B cell (primary cell): ENCODE measurements at regions not wholly inside any gene's neighbourhood (a gene's known extent, or its start where the extent isn't known, plus 50 kb on each side); places are given as distances from the start of the nearest gene placed in this dataset.

ENCODE experiments used
- ATAC-seq: fragments of 200-7000 bp; cut with Tn5 transposase; one replicate; pipeline ENCODE4 v1.10.0; 2021; ENCODE audit warnings: low read depth, mild to moderate bottlenecking, moderate number of reproducible peaks, moderate library complexity
- CTCF ChIA-PET: fragments of 350-600 bp; sonication (Branson Sonifier 250); formaldehyde crosslinking; loops from one replicate; lab custom pipeline; 2021; ENCODE audit warnings: antibody characterized with exemption, inconsistent platforms; lab: Charles Lee
- POLR2A ChIA-PET: fragments of 350-600 bp; sonication (Branson Sonifier 250); formaldehyde crosslinking; loops from one replicate; lab custom pipeline; 2021; ENCODE audit warnings: antibody characterized with exemption; lab: Charles Lee
- DNase-seq: peaks from one replicate; pipeline ENCODE4 v3.0.0; 2013
- H2AFZ ChIP-seq: 2 replicates; pipeline ENCODE4 v1.6.1; 2012; ENCODE audit warnings: mild to moderate bottlenecking, low read depth, low read length; ENCODE audit not compliant: insufficient read depth, poor library complexity, severe bottlenecking
- H3K27ac ChIP-seq, 2 donors: 1 replicate in 1 of 2; 2 replicates in 1 of 2; pipeline ENCODE4 v1.5.1; 2012 to 2013; ENCODE audit warnings: low read length in 2 of 2, mild to moderate bottlenecking in 2 of 2, moderate library complexity in 1 of 2
- H3K27me3 ChIP-seq, 4 experiments: fragments of 200-600 bp in 1 of 4; sonication (generic) in 1 of 4; replicated peaks in 1 of 4; 1 replicate in 2 of 4; 2 replicates in 2 of 4; pipeline versions ENCODE4 v1.6.1 to v1.7.0; 2013 to 2016; ENCODE audit warnings: low read length in 3 of 4, mild to moderate bottlenecking in 2 of 4, mixed read lengths in 1 of 4, moderate library complexity in 1 of 4; ENCODE audit not compliant: insufficient read depth in 4 of 4, control insufficient read depth in 3 of 4; ENCODE audit errors: control extremely low read depth in 1 of 4
- H3K36me3 ChIP-seq, 2 experiments: replicated peaks in 1 of 2; 1 replicate in 1 of 2; 2 replicates in 1 of 2; pipeline versions ENCODE4 v1.6.1 to v1.7.1; 2013; ENCODE audit warnings: low read length in 1 of 2; ENCODE audit not compliant: insufficient read depth in 2 of 2, control insufficient read depth in 1 of 2; ENCODE audit errors: control extremely low read depth in 1 of 2, extremely low read depth in 1 of 2
- H3K4me1 ChIP-seq, 2 donors: fragments of 200-600 bp in 1 of 2; sonication (generic) in 1 of 2; 1 replicate in 1 of 2; 2 replicates in 1 of 2; pipeline versions ENCODE4 v1.5.1 to v1.6.1; 2013 to 2017; ENCODE audit warnings: low read length in 2 of 2; ENCODE audit not compliant: control insufficient read depth in 2 of 2, insufficient read depth in 2 of 2
- H3K4me2 ChIP-seq: replicated peaks from 2 replicates; pipeline ENCODE3; 2012; ENCODE audit warnings: mild to moderate bottlenecking, low read depth, low read length; ENCODE audit not compliant: poor library complexity, severe bottlenecking
- H3K4me3 ChIP-seq, 5 experiments: fragments of 200-600 bp in 1 of 5; sonication (generic) in 1 of 5; 1 replicate in 3 of 5; 2 replicates in 2 of 5; pipeline versions ENCODE4 v1.5.1 to v1.7.0; 2011 to 2016; ENCODE audit warnings: low read length in 4 of 5, mild to moderate bottlenecking in 4 of 5, low read depth in 2 of 5, control low read depth in 1 of 5, moderate library complexity in 1 of 5; ENCODE audit not compliant: insufficient read depth in 1 of 5; ENCODE audit errors: control extremely low read depth in 1 of 5, extremely low read depth in 1 of 5
- H3K79me2 ChIP-seq: fragments of 200-600 bp; sonication (generic); one replicate; pipeline ENCODE4 v1.6.0; 2016; ENCODE audit warnings: low read length; ENCODE audit not compliant: control insufficient read depth, insufficient read depth
- H3K9ac ChIP-seq: fragments of 200-600 bp; sonication (generic); 2 replicates; pipeline ENCODE4 v1.6.1; 2017; ENCODE audit warnings: mild to moderate bottlenecking, low read length, moderate library complexity
- H3K9me3 ChIP-seq, 3 donors: one replicate each; pipeline versions ENCODE4 v1.6.1 to v1.7.1; 2013; ENCODE audit warnings: low read length in 2 of 3; ENCODE audit not compliant: control insufficient read depth in 2 of 3, insufficient read depth in 1 of 3; ENCODE audit errors: control extremely low read depth in 1 of 3
- H4K20me1 ChIP-seq: 2 replicates; pipeline ENCODE4 v1.6.0; 2012; ENCODE audit warnings: mild to moderate bottlenecking, low read length; ENCODE audit not compliant: insufficient read depth, control insufficient read depth, poor library complexity, severe bottlenecking
- H3K27ac Mint-ChIP-seq: one replicate; pipeline ENCODE4 v1.8.0; 2021; ENCODE audit warnings: mixed read lengths
- H3K27me3 Mint-ChIP-seq: one replicate; pipeline ENCODE4 v1.8.0; 2021; ENCODE audit warnings: mixed read lengths
- H3K4me1 Mint-ChIP-seq: one replicate; pipeline ENCODE4 v1.8.0; 2021; ENCODE audit warnings: mixed read lengths
- H3K4me3 Mint-ChIP-seq: one replicate; pipeline ENCODE4 v1.8.0; 2021; ENCODE audit warnings: mixed read lengths
- H3K9me3 Mint-ChIP-seq: one replicate; pipeline ENCODE4 v1.8.0; 2022; ENCODE audit warnings: mixed read lengths; ENCODE audit not compliant: insufficient read depth
- EZH2 ChIP-seq: IDR thresholded peaks from 2 replicates; pipeline ENCODE4 v1.6.1; 2012; ENCODE audit warnings: borderline replicate concordance, low read depth, mild to moderate bottlenecking, moderate library complexity, low read length; ENCODE audit not compliant: insufficient read depth, poor library complexity, severe bottlenecking
- WGBS: methylation state at CpG from one replicate; pipeline ENCODE4 v1.1.5; 2013; ENCODE audit warnings: missing lambda C conversion rate; ENCODE audit not compliant: insufficient coverage; 5-methylcytosine and 5-hydroxymethylcytosine counted together
- intact Hi-C: fragments of 100-400 bp; cut with micrococcal nuclease; formaldehyde crosslinking; loops from one replicate; pipeline ENCODE4 v1.10.0; 2022
- TF ChIP-seq, protein P1 (sequence below): fragments of 200-600 bp; IDR thresholded peaks from one replicate; pipeline ENCODE4 v1.8.0; 2022; ENCODE audit warnings: antibody characterized with exemption, mild to moderate bottlenecking

DNA sequence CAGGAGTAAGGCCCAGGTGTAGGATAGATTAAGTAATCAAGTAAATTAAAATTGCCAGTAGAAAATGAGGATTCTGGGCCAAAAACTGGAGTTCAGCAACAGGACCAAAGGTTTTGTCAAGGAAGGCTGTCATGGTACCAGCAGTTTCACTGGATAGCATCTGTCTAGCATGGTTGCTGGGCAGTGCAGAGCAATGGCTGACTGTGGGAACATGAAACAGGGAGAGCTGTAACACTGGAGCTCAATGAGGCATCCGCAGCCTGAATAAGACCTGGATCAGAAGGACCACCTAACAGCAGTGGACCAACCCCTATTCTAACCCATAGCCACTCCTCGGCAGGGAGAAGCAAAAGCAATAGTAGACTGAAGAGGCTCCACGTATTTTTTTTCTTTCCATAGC, 132.4 kb downstream of the ATOH1 start:
- Mint-ChIP-seq H3K27me3 (no peaks in the 10 kb centered on the region), H3K4me1 (no peaks in the 10 kb centered on the region), H3K4me3 (no peak overlapping the region), H3K9me3 (no peaks in the 10 kb centered on the region), H3K27ac (no peak overlapping the region)
- TF ChIP-seq EZH2: no peak
- TF ChIP-seq, protein P1, sequence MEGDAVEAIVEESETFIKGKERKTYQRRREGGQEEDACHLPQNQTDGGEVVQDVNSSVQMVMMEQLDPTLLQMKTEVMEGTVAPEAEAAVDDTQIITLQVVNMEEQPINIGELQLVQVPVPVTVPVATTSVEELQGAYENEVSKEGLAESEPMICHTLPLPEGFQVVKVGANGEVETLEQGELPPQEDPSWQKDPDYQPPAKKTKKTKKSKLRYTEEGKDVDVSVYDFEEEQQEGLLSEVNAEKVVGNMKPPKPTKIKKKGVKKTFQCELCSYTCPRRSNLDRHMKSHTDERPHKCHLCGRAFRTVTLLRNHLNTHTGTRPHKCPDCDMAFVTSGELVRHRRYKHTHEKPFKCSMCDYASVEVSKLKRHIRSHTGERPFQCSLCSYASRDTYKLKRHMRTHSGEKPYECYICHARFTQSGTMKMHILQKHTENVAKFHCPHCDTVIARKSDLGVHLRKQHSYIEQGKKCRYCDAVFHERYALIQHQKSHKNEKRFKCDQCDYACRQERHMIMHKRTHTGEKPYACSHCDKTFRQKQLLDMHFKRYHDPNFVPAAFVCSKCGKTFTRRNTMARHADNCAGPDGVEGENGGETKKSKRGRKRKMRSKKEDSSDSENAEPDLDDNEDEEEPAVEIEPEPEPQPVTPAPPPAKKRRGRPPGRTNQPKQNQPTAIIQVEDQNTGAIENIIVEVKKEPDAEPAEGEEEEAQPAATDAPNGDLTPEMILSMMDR: no peak
- Histone ChIP-seq H3K9ac (no peak overlapping the region), H3K27ac (no peak overlapping the region), H2AFZ (no peak overlapping the region), H4K20me1 (no peaks in the 10 kb centered on the region), H3K36me3 (no peaks in the 10 kb centered on the region), H3K4me1 (no peaks in the 10 kb centered on the region), H3K4me3 (no peak overlapping the region), H3K79me2 (no peaks in the 10 kb centered on the region), H3K9me3 (no peaks in the 10 kb centered on the region), H3K27me3 (no peaks in the 10 kb centered on the region), H3K4me2 (no peak overlapping the region)
- ChIA-PET POLR2A (no interaction called here), CTCF (no interaction called here)
- intact Hi-C loops: no loop called here
- DNase-seq: no peak
- ATAC-seq: no peak
- WGBS: 100% methylated on average over 1 of the region's 3 CpGs

DNA sequence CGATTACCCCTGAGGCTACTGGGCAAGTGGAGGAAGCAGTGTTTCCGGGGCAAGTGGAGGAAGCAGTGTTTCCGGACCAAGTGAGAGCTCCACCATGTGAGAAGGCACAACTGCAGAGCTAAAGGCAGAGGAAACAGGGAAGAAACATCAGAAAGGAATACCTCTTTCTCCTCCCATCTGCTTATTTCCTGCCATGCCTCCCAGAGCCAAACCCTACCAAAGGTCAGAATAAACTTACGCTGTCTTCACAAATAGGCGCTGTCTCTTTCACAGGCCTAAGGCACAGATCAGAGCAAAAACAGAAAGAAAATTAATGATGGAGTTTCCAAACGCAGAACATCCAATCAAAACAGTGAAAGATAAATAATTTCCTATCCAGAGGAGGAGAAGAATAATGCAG, 153.0 kb downstream of the ATOH1 start:
- ChIA-PET CTCF (no interaction called here), POLR2A (no interaction called here)
- Histone ChIP-seq H3K27me3 (no peaks in the 10 kb centered on the region), H3K4me1 (no peaks in the 10 kb centered on the region), H3K9me3 (peaks cover 0 to 4% (median 0%) of the 10 kb centered on the region in 3 donors), H3K79me2 (no peaks in the 10 kb centered on the region), H3K4me2 (no peak overlapping the region), H3K36me3 (no peaks in the 10 kb centered on the region), H2AFZ (no peak overlapping the region), H3K27ac (no peak overlapping the region), H3K9ac (no peak overlapping the region), H4K20me1 (no peaks in the 10 kb centered on the region), H3K4me3 (no peak overlapping the region)
- no peak for TF ChIP-seq EZH2
- TF ChIP-seq, protein P1: no peak
- ATAC-seq (no peak), DNase-seq (no peak)
- Mint-ChIP-seq H3K27me3 (no peaks in the 10 kb centered on the region), H3K4me1 (no peaks in the 10 kb centered on the region), H3K4me3 (no peak overlapping the region), H3K27ac (no peak overlapping the region), H3K9me3 (no peaks in the 10 kb centered on the region)
- WGBS: 79% methylated on average over 3 of the region's 6 CpGs
- intact Hi-C loops: no loop called here
